ENCODE measurements at regions not wholly inside any gene's neighbourhood (a gene's known extent, or its start where the extent isn't known, plus 50 kb on each side); places are given as distances from the start of the nearest gene placed in this dataset.

DNA sequence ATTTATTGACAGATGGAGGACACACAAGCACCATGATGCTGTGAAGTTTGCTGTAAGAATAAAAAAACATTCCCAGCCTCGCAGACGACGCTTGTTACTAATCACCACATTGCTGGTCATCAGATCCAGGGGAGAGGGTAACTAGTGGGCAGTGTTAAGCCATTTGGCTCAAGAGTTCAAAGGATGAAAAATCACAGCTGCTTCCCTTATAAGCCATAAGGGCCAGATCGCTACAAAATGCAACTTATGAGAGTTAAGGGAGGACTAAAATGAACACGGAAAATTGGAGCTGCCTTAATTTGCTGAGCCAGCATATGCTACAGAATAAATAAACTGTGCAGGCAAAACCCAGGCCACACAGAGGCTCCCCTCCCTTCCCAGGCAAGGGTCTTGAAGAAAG lies 522.6 kb downstream of the TDRD15 start:
- no peak for DNase-seq

DNA sequence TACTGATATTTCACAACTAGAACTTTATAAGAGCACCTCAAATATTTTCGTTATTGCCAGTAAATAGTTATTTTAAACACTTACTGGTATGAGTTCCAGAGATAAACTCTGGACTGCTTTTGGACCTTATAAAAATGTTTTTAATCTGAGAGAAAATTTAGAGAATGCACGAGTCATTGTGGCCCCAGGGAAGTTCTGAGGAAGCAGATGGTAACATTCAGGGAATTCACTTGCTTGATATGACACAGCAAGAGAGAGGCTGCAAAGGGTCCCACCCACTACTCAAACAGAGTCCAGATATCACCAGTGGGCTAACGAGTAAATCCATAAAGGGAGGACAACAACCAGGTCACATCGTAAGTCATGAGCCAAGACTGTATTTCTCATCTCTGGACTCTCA lies 526.8 kb downstream of the TDRD15 start:
- no peak for DNase-seq

DNA sequence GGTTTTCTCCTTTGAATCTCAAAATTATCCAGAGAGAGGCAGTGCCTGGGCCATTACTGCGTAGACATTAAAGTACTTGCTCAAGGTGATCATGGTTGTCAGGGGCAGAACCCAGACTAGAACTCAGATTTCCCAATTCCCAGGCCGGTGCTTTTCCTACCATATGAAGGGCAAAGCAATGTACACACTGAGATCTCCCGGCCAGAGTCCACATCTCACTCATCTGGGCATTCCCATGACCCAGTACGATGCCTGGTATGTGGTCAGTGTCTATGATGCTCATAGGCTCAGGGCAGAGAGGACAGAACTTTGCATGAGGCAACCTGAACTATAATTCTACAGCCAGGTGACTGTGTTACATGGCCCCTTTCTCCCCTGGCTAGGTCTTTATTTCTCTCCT lies 531.4 kb downstream of the TDRD15 start:
- DNase-seq = no peak

DNA sequence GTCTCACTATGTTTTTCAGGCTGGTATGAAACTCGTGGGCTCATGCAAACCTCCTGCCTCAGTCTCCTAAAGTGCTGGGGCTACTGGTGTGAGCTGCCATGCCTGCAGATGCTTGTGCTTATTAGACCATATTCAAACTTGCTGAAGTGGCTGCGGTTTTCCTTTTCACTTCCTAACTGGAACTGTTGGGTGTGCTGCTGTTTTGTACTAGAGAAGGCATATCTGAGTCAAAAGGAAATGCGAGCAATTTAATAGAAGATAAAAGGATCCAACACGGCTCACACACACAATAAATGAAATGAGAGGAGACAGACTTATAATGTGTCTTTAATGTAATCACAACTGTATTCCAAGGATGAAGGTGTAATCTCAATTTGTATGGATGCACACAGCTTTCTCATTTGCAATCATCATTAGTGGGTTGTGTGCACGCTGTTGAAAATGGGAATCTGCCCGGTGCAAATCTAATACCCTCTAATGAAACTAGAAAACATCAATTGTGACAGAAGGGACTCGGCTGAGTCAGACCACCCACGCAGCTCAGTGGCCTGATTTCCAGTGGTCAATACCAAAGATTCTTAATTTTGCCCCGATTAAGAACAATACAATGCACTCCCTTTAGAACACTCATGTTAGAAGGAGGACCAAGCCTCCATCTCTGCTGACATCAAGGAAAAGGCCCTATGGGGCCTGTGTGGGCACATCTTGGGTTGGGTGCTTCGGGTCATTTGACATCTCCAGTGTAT lies 532.7 kb downstream of the TDRD15 start:
- no peak for DNase-seq

DNA sequence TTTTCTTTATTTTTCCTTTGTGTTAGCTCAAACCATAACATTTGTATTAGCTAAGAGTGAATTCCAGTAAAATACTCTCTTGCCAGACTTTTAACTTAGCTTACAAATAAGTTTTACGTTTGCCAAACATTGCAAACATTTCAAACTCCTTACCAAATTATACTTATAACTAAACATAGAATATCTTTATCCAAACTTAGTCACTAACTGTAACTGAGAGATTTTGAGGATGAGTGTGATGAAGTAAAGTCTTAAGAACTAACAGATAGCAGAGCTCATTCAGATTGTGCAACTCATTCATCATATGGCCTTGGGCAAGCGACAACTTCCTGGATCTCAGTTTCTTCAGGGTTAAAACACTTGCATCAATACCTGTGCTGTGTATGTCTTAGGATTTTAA lies 533.7 kb downstream of the TDRD15 start:
- no peak for DNase-seq

DNA sequence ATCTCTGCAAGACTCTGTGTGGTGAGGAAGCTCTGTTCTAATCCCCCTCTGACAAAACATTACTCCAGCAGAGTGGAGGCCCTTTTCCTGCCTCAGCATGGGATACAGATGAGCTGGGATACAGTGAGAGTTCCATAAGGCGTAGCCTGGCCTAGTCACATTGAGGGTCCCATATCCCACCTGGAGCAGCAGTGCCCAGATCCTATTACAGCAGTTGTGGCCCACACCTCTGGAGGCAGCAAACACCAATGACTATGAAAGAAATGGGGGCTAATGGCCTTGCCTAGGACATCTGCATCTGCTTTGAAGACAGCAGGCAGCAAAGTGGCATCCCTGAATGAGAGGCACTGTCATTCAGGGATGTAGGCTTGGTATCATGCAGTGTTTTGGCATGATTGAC lies 534.5 kb downstream of the TDRD15 start:
- no peak for DNase-seq

DNA sequence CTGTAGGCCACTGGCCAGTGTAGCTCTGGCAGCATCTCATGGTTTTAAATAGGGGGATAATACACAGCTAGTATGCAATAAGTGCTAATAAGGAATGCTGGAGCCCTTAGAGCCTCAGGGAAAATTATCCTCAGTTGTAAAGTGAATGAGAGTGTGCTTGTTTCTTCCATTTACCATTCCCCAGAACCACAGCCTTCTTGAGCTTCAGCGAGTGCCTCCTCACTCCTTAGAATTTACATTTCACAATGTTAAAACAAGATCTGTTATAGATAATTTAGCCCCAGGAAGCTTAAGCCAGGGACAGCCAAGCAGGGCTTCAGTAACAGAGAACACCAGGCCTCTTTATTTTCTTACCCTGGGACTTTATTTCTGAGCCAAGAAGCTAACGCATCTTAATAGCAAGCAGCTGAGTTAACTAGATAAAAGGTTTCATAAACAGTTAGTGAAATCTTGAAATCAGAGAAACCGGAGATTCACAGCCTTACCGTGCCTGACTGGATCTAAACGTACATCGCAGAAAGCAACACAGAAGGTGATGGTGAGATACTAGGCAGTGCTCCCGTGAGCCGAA lies 535.2 kb downstream of the TDRD15 start:
- no peak for DNase-seq

DNA sequence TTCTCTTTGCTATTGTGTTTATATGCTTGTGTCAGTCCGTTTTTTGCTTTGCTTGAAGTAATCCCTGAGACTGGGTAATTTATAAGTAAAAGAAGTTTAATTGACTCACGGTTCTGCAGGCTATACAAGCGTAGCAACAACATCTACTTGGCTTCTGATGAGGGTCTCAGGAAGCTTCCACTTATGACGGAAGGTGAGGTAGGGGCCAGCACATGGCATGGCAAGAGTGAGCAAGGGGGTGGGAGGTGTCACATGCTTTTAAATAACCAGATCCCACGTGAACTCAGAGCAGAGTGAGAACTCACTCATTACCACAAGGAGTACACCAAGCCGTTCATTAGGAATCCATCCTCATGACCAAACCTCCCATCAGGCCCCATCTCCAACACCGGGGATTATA lies 540.3 kb downstream of the TDRD15 start:
- no peak for DNase-seq

DNA sequence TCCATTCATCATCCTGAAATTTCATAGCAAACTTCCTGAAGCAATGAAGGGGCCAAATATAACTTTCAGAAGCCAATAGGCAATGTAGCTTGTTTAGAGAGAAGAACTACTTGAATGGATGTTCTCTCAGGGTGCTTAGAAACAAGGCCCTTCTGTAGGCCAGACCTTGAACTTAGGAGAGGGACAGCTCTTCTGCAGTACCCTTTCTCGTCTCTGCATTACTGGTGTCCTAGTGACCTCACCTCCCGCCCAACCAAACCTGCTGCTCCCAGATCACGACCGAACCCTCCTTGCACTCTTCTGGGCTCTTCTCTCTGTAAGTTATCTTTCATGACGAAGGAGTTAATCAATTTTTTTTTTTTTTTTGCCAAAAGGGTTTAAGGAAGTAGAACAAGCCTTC lies 543.9 kb downstream of the TDRD15 start:
- no peak for DNase-seq

DNA sequence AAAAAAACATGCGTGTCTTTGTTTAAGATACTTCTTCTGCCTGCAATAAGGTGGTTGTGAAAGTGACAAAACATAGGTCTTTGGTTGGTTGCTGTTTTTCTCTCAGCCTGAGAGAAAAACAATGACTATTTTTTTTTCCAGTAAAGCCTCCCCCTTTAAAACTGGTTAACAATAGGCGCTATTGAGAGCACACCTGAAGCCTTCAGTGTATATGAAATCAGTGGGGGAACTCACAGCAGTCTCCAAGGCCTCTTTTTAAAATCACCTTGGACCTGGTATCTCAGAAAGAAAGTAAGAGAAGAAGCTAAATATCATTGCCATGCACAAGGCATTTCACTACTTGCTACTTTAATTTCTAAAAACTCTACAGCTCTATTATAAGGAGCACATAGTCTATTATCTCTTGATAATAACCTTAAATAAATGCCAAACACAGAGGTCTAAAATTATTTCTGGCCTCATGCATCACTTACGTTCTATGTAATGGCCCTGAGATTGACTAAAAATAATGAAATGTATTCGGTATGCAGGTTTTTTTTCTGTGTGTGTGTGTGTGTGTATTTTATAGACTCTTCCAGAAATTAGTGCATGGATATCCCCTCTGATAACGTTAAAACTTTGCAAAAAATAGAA lies 544.4 kb downstream of the TDRD15 start:
- DNase-seq = no peak

DNA sequence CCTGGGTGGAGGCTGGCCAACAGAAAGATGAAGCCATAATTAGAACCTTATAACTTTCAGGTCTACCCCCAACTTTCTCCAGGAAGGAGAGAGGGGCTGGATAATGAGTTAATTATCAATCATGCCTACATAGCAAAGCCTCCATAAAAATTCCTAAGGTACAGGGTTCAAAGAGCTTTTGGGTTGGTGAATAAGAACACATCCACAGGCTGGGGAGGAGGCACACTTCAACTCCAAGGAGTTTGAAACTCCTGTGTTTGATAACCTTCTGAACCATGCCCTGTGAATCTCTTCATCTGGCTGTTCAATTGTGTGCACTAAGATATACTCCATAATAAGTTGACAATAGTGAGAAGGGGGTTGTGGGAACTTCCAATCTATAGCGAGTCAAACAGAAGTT lies 552.3 kb downstream of the TDRD15 start:
- no peak for DNase-seq

DNA sequence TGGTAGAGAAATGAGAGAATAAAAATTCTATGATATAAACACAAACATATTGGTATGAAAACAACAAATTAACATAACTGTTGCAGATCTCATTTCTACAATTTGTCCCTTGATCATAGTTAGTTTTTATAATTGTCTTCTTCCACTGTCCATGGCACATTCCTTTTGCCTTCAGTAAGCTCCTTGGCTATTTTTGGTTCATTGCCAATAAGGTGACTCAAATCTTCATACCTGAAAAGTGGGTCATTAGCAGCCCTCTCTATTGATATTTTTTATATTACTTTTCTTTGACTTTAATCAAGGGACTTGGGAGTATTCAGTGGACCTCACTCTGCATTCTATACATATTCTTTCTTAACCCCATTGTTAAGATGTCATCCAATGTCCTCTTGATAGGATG lies 552.9 kb downstream of the TDRD15 start:
- no peak for DNase-seq

DNA sequence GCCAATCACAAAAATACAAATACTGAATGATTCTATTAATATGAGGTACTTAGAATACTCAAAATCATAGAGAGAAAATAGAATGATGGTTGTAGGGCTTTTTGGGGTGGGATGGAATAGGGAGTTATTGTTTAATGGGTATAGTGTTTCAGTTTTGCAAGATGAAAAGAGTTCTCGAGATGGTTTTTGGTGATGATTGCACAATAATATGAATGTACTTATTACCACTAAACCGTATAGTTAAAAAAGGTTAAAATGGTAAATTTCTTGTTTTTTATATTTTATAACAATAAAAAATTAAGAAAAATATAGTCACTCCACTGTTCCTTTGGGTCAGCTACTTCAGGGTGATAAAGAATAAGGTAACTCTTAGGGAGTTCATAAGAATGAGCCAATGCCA lies 560.1 kb downstream of the TDRD15 start:
- DNase-seq = no peak

DNA sequence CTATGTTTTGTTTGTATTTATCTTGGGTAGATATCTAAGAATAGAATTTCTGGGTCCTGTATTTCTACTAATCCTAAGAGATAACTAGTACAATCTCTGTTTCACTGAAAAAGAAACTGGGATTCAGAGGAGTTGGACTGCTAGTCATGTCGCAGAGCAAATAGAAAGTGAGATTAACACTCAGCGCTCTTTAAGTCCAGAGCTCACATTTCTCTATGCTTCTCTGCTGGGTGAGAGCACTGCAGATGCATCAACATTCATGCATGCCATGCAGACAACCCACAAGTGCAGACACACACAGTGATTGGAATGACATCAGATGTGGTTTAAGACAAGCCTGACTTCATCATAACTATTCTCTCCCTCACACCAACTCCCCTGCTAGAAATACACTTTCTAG lies 563.8 kb downstream of the TDRD15 start:
- DNase-seq = no peak

DNA sequence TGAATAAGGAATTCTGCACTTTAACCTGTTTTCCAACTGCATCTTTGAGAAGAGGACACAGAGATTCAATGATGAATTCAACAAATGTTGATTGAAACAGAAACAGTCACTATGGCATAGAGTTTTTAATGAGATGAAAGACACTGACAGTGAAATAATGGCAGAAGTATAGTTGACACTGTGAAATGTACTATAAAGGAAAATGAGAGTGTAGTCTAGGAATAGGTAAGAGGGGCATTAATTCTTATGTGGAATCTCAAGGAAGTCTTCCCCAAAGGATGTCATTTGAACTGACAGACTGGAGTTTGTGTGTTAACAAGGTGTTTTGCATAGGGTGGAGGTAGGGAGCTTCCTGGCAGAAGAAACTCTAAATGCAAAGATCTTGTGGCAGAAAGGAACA lies 566.2 kb downstream of the TDRD15 start:
- no peak for DNase-seq

DNA sequence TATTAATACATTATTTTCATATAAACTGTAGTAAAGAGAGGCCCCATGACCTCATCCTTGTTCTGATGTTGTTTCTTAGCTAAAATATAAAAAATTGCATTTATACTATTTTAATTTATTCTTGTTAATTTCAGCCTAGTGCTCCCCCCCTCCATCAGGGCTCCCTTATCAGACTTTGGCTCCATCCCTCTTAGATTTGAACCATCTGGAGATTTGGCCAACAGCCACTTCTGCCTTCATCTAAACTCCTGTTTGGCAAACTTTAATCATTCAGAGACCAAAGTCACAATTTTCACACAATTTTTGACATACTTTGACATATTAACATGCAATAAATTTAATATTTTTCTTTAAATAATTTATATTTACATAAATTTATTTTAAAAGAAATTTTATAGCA lies 569.3 kb downstream of the TDRD15 start:
- DNase-seq = no peak

DNA sequence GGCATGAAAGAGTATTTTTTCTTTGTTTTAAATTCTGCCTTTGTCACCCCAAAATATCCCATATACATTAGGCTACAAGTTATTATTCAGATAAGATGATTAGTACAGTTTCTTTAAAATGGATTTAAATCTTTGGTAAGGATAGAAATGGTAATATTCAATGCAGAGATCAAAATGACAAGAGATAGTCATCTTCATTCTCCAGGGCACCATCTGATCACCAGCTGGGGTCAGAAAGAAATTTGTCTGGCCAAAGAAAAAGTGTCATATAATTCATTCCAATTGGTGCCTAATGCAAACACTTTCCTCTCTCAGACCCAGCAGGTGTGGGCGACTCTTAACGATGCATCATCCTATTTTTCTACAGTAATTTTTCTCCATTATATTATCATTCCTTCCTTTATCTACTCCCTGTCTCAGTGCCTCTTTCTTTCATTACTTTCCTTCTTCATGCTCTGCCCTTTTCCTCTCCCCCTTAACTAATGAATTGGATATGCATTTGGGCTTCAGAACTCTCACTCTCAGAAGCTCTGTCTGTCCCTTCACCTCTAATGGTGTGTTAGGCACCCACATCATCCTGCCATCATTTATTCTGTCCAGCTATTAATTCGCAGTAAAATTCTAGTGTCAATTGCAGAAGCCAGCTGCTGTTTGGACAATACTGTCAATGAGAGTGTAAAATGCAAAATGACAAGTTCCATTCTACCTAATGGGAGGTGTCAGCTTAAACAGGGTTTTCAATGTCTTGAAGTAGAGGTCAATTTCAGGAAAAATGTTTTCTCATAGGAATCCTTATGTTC lies 570.5 kb downstream of the TDRD15 start:
- peak in 1 of 2 experiments; percentile 5 for DNase-seq

DNA sequence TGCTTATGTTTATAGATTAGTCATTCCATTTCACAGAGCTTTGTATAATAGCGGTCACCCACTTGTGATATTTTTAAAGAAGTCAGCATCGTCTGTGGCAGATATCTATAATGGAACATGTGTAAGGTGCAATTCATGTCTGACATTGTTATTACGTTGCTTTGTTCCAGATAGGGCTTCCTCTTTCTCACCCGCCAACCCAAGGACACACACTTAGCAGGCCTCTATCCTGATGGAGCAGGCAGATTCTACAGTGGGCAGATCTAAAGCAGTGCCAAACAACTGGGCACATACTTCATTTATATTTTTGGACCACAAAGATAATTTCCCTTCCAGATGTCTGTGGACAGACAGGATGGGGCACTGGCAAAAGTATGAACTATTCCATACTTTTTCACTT lies 573.1 kb downstream of the TDRD15 start:
- DNase-seq = no peak

DNA sequence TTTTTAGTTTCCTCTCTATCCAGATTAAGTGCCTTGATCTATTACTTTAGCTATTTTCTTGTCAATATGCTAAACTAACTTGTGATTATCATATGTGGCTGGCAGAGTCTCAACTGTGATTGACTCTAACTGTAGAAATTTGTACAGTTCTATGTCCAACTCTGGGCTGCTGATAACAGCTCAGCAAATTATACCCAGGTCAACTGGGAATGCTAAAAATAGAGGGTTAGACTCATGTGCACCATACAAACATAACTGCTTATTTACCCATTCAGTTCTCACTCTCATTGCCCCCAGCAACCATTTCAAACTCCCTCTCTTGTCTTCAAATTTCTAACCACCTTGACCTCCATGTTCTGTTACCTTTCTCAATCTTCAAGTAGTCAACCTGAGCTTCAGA lies 576.9 kb downstream of the TDRD15 start:
- no peak for DNase-seq

DNA sequence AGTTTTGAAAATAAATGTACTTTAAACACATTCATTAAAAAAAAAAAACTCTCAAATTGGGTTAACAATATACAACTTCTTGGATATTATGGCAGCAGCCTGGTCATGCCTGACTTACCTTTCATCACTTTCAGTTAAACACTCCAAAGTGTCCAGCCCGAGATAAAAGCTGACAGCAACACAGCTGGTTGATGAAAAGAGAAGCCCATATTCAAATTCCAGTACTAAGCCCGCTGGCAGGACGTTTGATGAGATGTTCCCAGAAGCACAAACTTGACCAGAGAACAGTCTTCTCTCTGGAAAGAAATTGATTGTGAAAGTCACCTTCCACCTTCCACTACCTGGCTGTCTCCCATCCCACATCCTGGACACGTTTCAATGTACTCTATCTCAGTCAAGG lies 586.3 kb downstream of the TDRD15 start:
- DNase-seq = no peak

DNA sequence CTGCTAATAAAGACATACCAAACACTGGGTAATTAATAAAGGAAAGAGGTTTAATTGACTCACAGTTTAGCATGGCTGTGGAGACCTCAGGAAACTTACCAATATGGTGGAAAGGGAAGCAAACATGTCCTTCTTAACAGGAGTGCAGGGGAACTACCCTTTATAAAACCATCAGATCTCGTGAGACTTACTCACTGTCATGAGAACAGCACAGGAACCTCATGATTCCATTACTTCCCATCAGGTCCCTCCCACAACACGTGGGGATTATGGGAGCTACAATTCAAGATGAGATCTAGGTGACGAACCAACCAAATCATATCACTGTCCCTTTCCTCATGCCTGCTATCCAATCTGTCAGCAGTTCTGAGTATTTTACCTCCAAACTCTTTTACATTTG lies 586.7 kb downstream of the TDRD15 start:
- DNase-seq = no peak

DNA sequence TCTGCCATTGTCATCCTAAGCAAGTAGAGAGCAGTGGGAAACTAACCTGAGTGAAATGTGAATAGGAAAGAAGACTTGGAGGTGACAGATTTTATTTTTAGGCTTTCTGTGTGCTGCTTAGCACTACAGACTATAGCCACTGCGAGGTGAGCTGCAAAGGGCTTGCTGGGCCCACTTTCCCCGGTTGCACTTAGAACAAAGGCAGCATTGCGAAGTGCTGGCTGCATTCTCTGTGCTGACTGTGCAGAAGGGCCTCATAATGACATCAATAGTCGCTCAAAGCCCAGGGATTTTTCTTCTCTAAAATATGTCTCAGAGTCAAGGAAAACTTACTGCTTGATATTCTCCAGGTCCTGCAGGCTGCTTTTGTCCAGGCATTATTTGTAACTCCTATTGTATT lies 592.1 kb downstream of the TDRD15 start:
- DNase-seq = no peak

DNA sequence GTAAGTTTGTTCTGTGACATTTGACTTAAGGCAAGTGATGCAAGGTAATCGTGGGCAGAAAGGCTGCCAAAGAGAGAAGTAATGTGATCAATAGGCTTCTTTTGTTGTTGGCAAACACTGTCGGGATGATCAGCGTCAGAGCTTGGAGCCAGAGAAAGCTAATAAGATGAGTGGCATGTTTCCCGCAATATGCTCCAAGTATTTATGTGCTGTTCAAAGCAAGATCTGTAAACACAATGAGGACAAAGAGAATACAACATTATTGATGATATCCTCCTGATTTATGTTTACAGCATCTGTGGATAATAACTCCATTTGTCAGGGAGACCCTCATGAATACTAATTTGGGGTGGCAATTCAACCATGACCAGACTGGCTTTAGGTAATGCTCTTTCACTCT lies 603.3 kb downstream of the TDRD15 start:
- DNase-seq = no peak

DNA sequence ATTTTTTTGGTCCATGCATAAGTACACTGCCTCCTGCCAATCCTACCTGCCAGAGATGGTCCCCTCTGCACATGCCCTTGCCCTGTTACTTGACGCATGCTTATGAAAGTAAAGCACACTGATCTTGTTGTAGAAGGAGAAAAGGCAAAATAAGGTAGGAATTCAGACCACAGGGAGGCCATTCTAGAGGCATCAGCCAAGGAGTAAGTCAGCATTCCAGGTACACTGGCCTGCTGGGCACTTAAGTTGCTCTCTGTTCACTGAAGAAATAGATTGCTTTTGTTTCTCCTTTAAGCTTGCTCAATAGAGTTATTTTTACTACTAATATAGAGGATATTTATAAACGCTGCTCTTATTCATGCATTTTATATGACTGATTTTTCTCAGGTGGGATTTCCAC lies 604.4 kb downstream of the TDRD15 start:
- no peak for DNase-seq
